ENCODE measurements at regions not wholly inside any gene's neighbourhood (a gene's known extent, or its start where the extent isn't known, plus 50 kb on each side); places are given as distances from the start of the nearest gene placed in this dataset.

DNA sequence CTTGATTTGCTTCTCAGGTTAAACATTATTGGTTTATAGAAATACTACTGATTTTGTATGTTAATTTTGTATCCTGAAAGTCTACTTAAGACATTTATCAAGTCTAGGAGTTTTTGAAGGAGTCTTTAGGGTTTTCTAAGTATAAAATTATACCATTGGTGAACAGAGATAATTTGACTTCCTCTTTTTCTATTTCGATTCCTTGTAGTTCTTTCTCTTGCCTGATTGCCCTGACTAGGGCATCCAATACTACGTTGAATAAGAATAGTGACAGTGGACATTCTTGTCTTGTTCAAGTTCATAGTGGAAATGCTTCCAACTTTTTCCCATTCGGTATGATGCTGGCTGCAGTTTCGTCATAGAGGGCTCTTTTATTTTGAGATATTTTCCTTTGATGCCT is 807.5 kb upstream of the SLC10A2 start:
- DNase-seq, result no peak

DNA sequence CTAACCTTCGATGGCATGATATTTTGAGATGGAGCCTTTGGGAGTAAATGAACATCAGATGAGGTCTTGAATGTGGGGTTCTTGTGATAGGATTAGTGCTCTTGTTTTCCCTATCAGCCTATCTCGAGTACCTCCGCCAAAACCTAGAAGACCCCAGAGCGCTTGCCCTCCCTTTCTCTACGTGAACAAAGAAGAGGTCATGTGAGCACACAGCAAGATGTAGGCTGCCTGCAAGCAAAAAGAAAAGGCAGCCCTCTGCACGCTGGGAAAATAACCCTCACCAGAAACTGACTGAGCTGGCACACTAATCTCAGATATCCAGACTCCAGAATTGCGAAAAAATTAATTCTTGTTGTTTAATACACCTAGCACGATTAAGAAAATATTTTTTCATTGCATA is 799.8 kb upstream of the SLC10A2 start:
- no peak for DNase-seq

- no peak for DNase-seq
Measured at GRCh38 chr13:103862525-103862924, 796.3 kb upstream of the SLC10A2 start.

DNA sequence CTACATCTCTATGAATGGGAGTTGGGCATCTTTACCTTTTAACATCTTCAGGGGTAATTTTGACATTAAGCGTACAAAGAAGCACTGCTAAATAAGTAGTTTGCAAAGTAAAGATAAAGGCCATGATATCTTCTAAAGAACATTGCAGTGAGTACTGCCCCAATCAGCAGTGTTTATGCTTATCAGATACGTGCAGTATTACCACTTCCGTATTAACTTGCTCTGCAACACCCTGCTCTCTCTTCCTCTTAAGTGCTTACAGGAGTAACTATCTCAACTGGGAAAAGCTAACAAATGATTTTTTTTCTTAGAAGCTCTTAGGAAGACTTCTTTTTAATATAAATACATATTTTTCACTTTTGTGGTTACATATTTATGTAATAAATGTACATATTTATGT is 793.7 kb upstream of the SLC10A2 start:
- DNase-seq, result no peak

DNA sequence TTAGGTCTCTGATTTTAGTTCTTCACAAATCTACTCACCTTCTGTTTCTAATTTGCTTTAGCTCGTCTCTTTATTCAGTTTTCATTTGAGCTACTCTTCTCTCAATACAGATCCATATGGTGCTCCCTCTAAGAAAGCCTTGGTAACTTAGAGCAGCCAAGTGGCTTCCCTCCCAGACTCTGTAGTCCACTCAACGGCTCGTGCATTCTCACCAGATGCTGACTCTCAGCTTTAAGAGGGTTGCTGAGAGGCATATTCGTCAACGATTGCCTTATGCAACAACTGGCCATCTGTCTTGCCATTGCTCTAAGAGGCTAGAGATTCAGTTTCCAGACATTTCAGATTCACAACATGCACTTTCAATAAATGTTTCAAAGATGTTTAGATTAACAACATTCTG is 785.8 kb upstream of the SLC10A2 start:
- no peak for DNase-seq

DNA sequence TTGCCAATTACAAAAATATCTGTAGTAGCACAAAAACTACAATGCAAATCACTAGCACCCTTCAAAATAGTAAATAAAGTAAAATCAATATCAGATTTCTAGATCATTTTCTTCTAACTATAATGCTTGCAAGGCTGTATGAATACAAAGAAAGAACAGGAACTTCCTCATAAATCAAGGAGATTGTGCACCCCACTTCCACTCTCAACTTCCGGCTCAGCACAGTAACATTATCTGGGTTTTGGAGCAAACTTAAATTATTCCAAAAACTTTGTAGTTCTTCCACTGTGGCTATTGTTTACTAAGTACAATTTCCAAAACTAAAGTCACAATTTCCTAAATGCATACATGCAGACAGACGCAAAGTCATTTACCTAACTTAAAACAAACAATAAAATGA is 778.3 kb upstream of the SLC10A2 start:
- no peak for DNase-seq

DNA sequence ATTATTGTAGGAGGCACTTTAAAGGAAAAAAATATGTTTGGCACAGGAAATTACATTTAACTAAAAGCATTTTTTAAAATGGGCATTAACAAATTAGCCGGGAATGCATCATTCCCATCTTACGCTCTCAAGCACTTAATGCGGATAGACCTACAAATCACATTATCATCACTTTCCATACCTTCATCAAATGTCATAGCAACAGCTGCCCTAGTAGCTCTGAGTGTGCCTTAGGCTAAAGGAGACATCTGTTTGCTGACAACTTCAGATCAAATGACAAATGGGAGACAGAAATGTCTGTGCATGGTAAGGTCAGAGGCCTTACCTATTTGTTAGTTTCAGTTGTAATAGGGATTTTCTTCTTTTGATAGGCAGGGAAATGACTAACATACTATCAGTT is 773.2 kb upstream of the SLC10A2 start:
- DNase-seq, result no peak

GRCh38 chr13:103835052-103835451 is 768.8 kb upstream of the SLC10A2 start:
- no peak for DNase-seq

GRCh38 chr13:103833294-103833852 is 767.2 kb upstream of the SLC10A2 start:
- no peak for DNase-seq

DNA sequence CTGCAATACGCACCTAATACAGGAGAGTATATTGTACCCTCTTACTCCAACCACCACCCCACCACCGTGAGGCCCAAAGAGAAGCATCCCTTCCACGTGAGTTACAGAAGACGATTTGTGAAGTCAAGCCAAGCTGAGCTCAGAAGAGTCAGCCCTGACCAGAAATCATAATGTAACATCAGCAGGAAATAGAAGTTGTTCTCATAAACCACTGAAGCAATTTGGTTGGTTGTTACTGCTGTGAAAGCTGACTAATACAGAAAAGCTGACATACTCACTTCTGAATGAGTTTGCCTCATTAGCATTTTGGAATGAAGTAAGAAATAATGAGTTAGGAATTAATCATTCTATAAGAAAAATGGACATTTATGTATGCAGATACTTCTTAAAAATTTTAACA is 749.4 kb upstream of the SLC10A2 start:
- no peak for DNase-seq

GRCh38 chr13:103812971-103813370 is 746.8 kb upstream of the SLC10A2 start:
- no peak for DNase-seq

- DNase-seq, result no peak
Measured at GRCh38 chr13:103812558-103812957, 746.3 kb upstream of the SLC10A2 start.

DNA sequence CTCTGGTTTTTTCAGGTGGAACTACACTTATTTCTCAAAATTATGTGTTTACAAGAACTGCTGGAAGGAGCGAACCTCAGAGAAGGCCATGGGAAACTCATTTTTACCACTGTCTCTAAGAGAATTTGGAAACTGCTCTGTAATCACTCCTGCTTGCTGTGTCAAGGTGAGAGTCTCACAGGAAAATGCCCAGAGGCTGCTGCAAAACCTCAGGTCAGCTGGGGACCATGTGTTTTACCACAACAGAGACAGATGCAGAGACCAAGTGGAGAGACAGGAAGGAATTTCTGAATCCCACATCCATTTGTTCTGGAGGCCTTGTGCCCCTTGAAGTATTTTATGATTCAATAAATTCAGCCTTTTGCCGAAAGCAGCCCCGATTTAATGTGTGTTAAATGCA is 743.8 kb upstream of the SLC10A2 start:
- DNase-seq, result no peak

- no peak for DNase-seq
Measured at GRCh38 chr13:103805771-103806170, 739.6 kb upstream of the SLC10A2 start.

GRCh38 chr13:103803349-103803748 is 737.1 kb upstream of the SLC10A2 start:
- DNase-seq, result no peak

- DNase-seq, result no peak
Measured at GRCh38 chr13:103799028-103799427, 732.8 kb upstream of the SLC10A2 start.

DNA sequence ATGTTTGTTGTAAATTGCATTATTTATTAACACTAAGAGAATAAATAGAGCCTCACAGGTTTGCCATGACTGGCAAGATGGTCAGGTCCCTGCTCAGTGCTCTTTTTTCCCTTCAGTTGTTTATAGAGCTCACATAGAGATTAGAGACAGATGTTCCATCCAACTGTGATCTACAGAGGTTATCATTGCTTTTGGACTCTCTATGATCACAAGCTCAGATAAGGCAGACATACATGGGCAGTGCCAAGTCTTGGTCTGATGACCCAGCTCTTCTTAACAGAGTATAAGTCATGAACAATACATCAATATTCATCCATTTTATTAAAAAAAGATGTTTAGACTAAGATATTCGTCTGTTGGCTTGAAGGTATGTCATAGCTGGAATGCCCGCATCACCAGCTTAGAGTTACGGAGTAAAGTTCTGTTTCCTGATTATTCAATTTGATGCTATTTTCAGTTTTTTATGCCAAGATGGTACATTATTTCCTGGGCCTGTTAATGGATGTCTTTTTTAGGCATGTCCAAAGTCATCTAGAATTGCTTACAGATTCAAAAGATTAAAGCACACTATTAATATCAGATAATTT is 729.8 kb upstream of the SLC10A2 start:
- DNase-seq, result no peak

- DNase-seq, result no peak
Measured at GRCh38 chr13:103794526-103794925, 728.3 kb upstream of the SLC10A2 start.

GRCh38 chr13:103788061-103788652 is 721.9 kb upstream of the SLC10A2 start:
- no peak for DNase-seq

- no peak for DNase-seq
Measured at GRCh38 chr13:103772576-103772975, 706.4 kb upstream of the SLC10A2 start.

DNA sequence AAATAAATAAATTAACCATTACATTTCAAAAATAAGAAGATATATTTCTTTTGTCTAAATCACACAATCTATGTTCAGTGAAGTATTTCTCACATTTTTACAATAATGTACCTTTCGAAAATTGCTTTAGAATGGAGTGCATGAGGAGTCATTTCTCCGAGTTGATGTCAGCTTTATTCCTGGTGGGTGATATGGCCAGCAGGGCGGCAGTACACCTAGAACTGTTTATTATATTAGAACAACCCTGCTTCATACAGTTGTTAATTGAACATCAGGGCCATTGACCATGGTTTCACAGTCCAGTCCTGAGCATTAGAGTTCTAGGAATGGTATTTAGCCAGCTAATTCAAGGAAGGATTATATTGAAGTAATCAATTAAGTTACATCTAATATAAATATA is 696.3 kb upstream of the SLC10A2 start:
- no peak for DNase-seq

DNA sequence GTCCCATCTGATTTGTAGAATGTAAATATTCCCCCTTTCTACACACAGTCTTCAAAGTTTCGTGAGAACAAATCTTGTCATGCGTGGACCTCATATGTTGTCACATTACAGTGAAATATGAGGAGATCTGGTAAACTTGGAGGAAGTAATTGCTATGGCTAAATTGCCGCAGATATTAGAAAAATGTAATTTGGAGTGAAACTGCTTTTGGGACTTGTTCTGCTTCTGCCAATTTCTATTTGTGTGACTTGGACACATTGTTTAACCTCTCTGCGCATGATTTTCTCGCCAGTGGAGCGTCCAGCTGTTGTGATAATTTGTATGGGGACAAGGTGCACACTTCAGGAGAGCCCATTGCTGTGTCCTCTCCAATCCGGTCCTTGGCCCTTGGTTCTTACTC is 693.1 kb upstream of the SLC10A2 start:
- DNase-seq, result no peak

DNA sequence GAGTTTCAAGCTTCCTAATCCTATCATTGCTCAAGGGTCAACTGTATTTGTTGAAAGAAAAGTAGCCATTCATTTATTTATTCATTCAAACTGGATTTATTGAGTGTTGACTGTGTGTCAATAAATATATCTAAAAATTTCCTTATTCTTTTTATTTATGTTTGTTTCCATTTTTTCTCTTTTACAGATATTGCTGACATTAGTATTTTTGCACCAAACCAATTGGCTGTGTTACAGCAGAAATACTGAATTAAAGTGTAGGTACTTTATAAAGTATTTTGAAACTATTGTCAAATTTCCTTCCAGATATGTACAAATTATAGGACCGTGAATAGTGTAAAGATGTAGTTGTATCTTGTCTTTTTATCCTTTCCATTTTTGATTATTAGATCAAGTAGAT is 692.0 kb upstream of the SLC10A2 start:
- no peak for DNase-seq

GRCh38 chr13:103757361-103757760 is 691.1 kb upstream of the SLC10A2 start:
- DNase-seq, result no peak

GRCh38 chr13:103754783-103755182 is 688.6 kb upstream of the SLC10A2 start:
- DNase-seq, result no peak

Measured in NCI-H2029 (cell line).